Heart right ventricle (tissue), 16 donors: ENCODE measurements at regions not wholly inside any gene's neighbourhood (a gene's known extent, or its start where the extent isn't known, plus 50 kb on each side); places are given as distances from the start of the nearest gene placed in this dataset.

Experiments used
- ATAC-seq, 8 donors: fragments of 200-7000 bp; cut with Tn5 transposase; one replicate each; pipeline ENCODE4 v1.9.1; 2020; ENCODE audit warnings: mild to moderate bottlenecking in 8 of 8, moderate library complexity in 8 of 8, moderate number of reproducible peaks in 1 of 8
- DNase-seq, 2 donors: peaks; one replicate each; pipeline ENCODE4 v3.0.0-alpha.2; 2020
- H3K27ac ChIP-seq, 10 donors: fragments of 200-600 bp; sonication (generic) in 2 of 10; one replicate each; pipeline versions ENCODE4 v1.5.0 to v1.8.0; 2020 to 2022; ENCODE audit warnings: mild to moderate bottlenecking in 3 of 10
- H3K27me3 ChIP-seq, 7 donors: fragments of 200-600 bp; one replicate each; pipeline ENCODE4 v1.8.0; 2021 to 2022; ENCODE audit warnings: mild to moderate bottlenecking in 2 of 7
- H3K36me3 ChIP-seq, 9 donors: fragments of 200-600 bp; sonication (generic) in 1 of 9; one replicate each; pipeline versions ENCODE4 v1.5.0 to v1.8.0; 2020 to 2022; ENCODE audit warnings: mild to moderate bottlenecking in 2 of 9
- H3K4me1 ChIP-seq, 9 donors: fragments of 200-600 bp; sonication (generic) in 1 of 9; one replicate each; pipeline versions ENCODE4 v1.5.0 to v1.8.0; 2020 to 2022; ENCODE audit warnings: mild to moderate bottlenecking in 4 of 9
- H3K4me3 ChIP-seq, 10 donors: fragments of 200-600 bp; sonication (generic) in 2 of 10; one replicate each; pipeline versions ENCODE4 v1.5.0 to v1.8.0; 2020 to 2022; ENCODE audit warnings: mild to moderate bottlenecking in 7 of 10, moderate library complexity in 2 of 10
- H3K9me3 ChIP-seq, 11 donors: fragments of 200-600 bp in 10 of 11; sonication (generic) in 2 of 11; one replicate each; pipeline versions ENCODE4 v1.5.0 to v1.8.0; 2013 to 2022; ENCODE audit warnings: mild to moderate bottlenecking in 2 of 11, control low read depth in 1 of 11, moderate library complexity in 1 of 11
- WGBS, 2 donors: extraction: QIAGEN DNeasy Blood & Tissue Kit; methylation state at CpG; one replicate each; pipeline ENCODE4 v1.1.7; 2013; ENCODE audit warnings: inconsistent platforms in 1 of 2; 5-methylcytosine and 5-hydroxymethylcytosine counted together
- intact Hi-C, 10 donors: fragments of 100-400 bp; cut with DNase I; formaldehyde crosslinking; loops; one replicate each; pipeline versions ENCODE4 v1.11.1 to v1.14.2; 2022
- TF ChIP-seq, protein P1 (sequence below), 9 donors: fragments of 200-600 bp; sonication (generic) in 2 of 9; IDR thresholded peaks; one replicate each; pipeline versions ENCODE4 v1.5.0 to v1.8.0; 2021 to 2022; ENCODE audit warnings: antibody characterized with exemption in 9 of 9, mild to moderate bottlenecking in 5 of 9, moderate library complexity in 1 of 9
- donor health status: Arrhythmogenic right ventricular cardiomyopathy.
- donor health status: ischemic (EF 13 %, LVEDD 7.1; RV severe dilation, severe dysfunction).
- donor health status: healthy with polysubstance abuse.
- donor health status: DM: no; HTN: yes; CAD: no.
- donor health status: DM: no; HTN: no; CAD: no.
- donor health status: ischemic (EF 25% LVEDD 6.9; RV normal size, moderate dysfunction).
- donor health status: ischemic (EF 25% LVEDD 5.7; RV mildly dilated, moderate dysfunction).
- donor health status: healthy.
- donor health status: DM: yes; HTN: yes; CAD: no.
- donor health status: Ischemic cardiomyopathy.
- donor health status: ischemic (EF 35%, LVEDD 5.7; RV mildly dilated, moderate dysfunction).
- donor health status: nonischemic (EF 11% LVEDD 7.7; RV severe dilation, severe dysfunction).
- donor health status: DM: yes; HTN: yes; CAD: no.
- donor health status: PGD.
- donor health status: ischemic (EF 29% LVEDD 5.4; RV normal size, mild dysfunction).
- donor health status: nonischemic (EF 23%, LVEDD 6.1; RV moderate dilation, normal function).

DNA sequence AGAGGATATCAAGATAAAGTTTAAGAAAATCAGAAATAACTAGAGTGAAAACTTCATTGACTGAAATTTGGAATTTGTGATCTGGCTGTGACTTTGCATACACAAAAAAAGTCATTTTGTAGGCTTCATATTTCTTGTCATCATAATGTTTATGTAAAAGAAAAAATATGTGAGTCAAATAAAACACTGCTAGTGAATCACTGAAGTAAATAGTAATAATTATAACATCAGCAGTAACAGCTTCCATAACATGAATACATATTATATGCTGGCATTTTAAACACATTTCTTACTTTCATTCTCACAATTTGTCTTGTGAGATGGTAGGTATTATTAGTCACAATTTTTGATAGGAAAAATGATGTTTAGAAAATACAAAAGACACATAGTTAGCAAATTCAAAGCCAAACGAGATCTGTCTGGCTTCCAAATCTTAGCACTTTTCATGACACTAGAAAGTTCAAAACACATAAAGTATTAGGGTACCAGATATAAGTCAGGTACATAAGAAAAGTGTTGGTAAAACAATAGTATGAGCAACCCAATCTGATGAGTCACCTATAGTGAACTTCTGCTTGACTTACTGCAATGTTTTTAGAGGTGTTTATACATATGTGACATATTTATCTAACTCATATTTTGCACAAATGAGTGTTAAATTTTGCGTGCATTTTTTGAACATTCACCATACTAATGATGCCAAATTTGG, 241.0 kb upstream of the SNX7 start:
- Histone ChIP-seq H3K9me3 (peaks cover 0 to 2% (median 0%) of the 10 kb centered on the region in 11 donors), H3K4me3 (no peak overlapping the region), H3K4me1 (no peaks in the 10 kb centered on the region), H3K36me3 (no peaks in the 10 kb centered on the region), H3K27ac (no peak overlapping the region), H3K27me3 (no peaks in the 10 kb centered on the region)
- intact Hi-C loops, result no loop called here
- WGBS, 2 donors, result 26% methylated on average over 2 of the region's 2 CpGs
- TF ChIP-seq, protein P1, sequence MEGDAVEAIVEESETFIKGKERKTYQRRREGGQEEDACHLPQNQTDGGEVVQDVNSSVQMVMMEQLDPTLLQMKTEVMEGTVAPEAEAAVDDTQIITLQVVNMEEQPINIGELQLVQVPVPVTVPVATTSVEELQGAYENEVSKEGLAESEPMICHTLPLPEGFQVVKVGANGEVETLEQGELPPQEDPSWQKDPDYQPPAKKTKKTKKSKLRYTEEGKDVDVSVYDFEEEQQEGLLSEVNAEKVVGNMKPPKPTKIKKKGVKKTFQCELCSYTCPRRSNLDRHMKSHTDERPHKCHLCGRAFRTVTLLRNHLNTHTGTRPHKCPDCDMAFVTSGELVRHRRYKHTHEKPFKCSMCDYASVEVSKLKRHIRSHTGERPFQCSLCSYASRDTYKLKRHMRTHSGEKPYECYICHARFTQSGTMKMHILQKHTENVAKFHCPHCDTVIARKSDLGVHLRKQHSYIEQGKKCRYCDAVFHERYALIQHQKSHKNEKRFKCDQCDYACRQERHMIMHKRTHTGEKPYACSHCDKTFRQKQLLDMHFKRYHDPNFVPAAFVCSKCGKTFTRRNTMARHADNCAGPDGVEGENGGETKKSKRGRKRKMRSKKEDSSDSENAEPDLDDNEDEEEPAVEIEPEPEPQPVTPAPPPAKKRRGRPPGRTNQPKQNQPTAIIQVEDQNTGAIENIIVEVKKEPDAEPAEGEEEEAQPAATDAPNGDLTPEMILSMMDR (IDR thresholded peaks at IDR 0.05), result no peak
- ATAC-seq (no peak), DNase-seq (no peak)

DNA sequence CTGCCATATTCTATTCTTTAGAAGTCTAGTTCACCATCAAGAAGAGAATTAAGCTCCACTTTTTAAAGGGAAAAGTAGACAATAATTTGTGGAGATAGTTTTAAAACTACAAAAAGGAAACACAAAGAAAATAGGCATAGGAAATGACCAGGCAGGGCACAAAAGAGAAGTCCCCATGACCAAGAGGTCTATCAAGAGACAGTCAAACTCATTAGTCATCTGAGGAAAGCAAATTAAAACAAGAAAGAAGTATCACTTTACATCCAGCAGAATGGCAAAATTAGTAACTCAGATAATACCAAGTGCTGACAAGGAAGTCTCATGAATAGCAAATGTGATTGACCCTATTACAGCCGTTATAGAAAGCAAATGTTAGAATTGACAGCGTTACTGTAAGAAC, 243.7 kb upstream of the SNX7 start:
- DNase-seq (no peak), ATAC-seq (no peak)
- H3K4me1 ChIP-seq, result no peaks in the 10 kb centered on the region
- H3K4me3 ChIP-seq, result no peak overlapping the region
- H3K9me3 ChIP-seq, result peaks cover 0 to 9% (median 0%) of the 10 kb centered on the region in 11 donors
- intact Hi-C loops, result no loop called here
- WGBS, 2 donors, result 84 to 88% methylated on average over 2 of the region's 2 CpGs
- TF ChIP-seq, protein P1 (IDR thresholded peaks at IDR 0.05), result no peak
- no peaks in the 10 kb centered on the region for H3K36me3 ChIP-seq
- H3K27ac ChIP-seq, result no peak overlapping the region
- no peaks in the 10 kb centered on the region for H3K27me3 ChIP-seq

DNA sequence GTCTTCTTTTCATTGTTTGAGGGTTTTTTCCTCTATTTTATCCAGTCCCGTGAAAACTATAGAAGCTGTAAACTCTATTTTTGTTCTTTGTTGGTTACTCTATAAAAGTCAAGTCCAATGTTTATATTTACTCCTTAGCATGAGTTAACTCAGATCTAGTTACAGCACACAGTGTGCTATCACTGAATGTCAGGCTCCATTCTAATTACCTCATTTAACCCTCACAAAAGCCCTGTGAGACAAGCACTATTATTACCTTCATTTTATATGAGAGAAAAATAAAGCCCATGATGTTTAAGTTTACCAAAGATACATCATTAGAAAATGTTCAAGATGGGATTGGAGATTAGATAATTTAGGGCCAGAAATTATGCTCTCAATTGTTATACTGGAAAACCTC, 251.4 kb upstream of the SNX7 start:
- Histone ChIP-seq H3K4me1 (peaks cover 0 to 4% (median 0%) of the 10 kb centered on the region in 9 donors), H3K27me3 (no peaks in the 10 kb centered on the region), H3K27ac (no peak overlapping the region), H3K9me3 (peaks cover 0 to 21% (median 0%) of the 10 kb centered on the region in 11 donors), H3K4me3 (no peak overlapping the region), H3K36me3 (no peaks in the 10 kb centered on the region)
- WGBS, 2 donors, result 94 to 100% methylated on average over 1 of the region's 1 CpG
- intact Hi-C loops, result no loop called here
- no peak for ATAC-seq
- TF ChIP-seq, protein P1 (IDR thresholded peaks at IDR 0.05), result no peak
- DNase-seq, result no peak

DNA sequence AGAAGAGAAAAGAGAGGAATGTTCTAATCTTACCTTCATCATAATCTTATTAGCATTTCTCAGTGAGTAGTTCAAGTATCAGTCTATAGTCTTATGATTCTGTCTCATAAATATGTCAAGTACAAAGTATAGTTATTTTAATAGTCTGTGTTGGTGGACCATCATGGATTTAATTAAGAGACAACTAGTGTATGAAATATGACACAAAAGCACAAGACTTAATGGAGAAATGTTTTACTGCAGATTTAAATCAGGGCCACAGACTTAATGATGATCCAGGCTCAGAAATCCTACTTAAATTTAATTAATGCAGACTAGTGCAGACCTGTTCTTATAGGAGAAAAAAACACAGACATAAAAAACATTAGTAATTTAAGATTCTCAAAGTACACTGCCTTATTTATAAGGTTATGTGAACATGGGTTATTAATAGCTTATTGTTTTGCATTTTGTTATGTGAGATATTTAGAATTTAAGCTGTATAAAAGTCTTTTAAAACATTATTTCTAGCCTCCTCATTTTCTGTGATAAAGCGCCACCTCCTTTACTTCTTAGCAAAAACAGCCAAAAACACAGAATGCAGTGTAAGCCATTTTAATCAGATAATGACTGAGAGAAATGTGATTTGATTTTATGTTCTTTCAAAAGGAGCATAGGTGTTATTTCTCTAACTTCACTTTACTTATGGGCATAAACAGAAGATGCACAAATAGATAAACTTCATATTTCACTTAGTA, 255.0 kb upstream of the SNX7 start:
- 97 to 99% methylated on average over 1 of the region's 1 CpG for WGBS, 2 donors
- Histone ChIP-seq H3K27ac (no peak overlapping the region), H3K9me3 (no peaks in the 10 kb centered on the region), H3K4me3 (no peak overlapping the region), H3K36me3 (no peaks in the 10 kb centered on the region), H3K27me3 (no peaks in the 10 kb centered on the region), H3K4me1 (peaks cover 0 to 22% (median 0%) of the 10 kb centered on the region in 9 donors)
- no peak for ATAC-seq
- intact Hi-C loops, result no loop called here
- TF ChIP-seq, protein P1 (IDR thresholded peaks at IDR 0.05), result no peak
- DNase-seq, result no peak
